ENCODE measurements at regions not wholly inside any gene's neighbourhood (a gene's known extent, or its start where the extent isn't known, plus 50 kb on each side); places are given as distances from the start of the nearest gene placed in this dataset.
A peak's percentile ranks its signal among the peaks of the same experiment; 100 is the strongest.

- H3K9ac ChIP-seq (ENCODE audit: low read depth, low read length, poor library complexity, severe bottlenecking) = no peak overlapping the region
- H3K9me3 ChIP-seq (ENCODE audit: insufficient read depth, low read depth, low read length) = no peaks in the 10 kb centered on the region
- TF ChIP-seq EZH2phosphoT487 (IDR thresholded peaks at IDR 0.05; ENCODE audit: borderline replicate concordance) (no peak), CTCF (conservative IDR thresholded peaks at IDR 0.05; ENCODE audit: low read length) (no peak)
- H3K79me2 ChIP-seq (ENCODE audit: insufficient read depth, low read length) = no peaks in the 10 kb centered on the region
- H3K4me3 ChIP-seq (ENCODE audit: low read length, poor library complexity, severe bottlenecking) = no peak overlapping the region
- no peak overlapping the region for H2AFZ ChIP-seq (ENCODE audit: low read length)
- no peaks in the 10 kb centered on the region for H3K27me3 ChIP-seq (ENCODE audit: insufficient read depth, low read length, poor library complexity, severe bottlenecking)
- H3K4me1 ChIP-seq (ENCODE audit: insufficient read depth, low read length, poor library complexity, severe bottlenecking) = no peaks in the 10 kb centered on the region
- no peaks in the 10 kb centered on the region for H3K9me2 ChIP-seq (replicated peaks; ENCODE audit: low read depth, low read length)
- H3F3A ChIP-seq (ENCODE audit: low read depth) = no peaks in the 10 kb centered on the region
- no peak overlapping the region for H3K4me2 ChIP-seq (ENCODE audit: low read depth, low read length, poor library complexity, severe bottlenecking)
- H3K36me3 ChIP-seq (ENCODE audit: insufficient read depth, low read length) = no peaks in the 10 kb centered on the region
- no peaks in the 10 kb centered on the region for H4K20me1 ChIP-seq (ENCODE audit: insufficient read depth, low read length, poor library complexity, severe bottlenecking)
Observed at GRCh38 chr10:108208038-108208437, 1043.5 kb upstream of the SORCS1 start.

- Histone ChIP-seq H4K20me1 (ENCODE audit: insufficient read depth, low read length, poor library complexity, severe bottlenecking) (no peaks in the 10 kb centered on the region), H3K9me2 (replicated peaks; ENCODE audit: low read depth, low read length) (no peaks in the 10 kb centered on the region), H3K79me2 (ENCODE audit: insufficient read depth, low read length) (no peaks in the 10 kb centered on the region), H3K4me3 (ENCODE audit: low read length, poor library complexity, severe bottlenecking) (no peak overlapping the region), H3K9me3 (ENCODE audit: insufficient read depth, low read depth, low read length) (no peaks in the 10 kb centered on the region), H3K9ac (ENCODE audit: low read depth, low read length, poor library complexity, severe bottlenecking) (no peak overlapping the region), H2AFZ (ENCODE audit: low read length) (no peak overlapping the region), H3F3A (ENCODE audit: low read depth) (no peaks in the 10 kb centered on the region), H3K4me1 (ENCODE audit: insufficient read depth, low read length, poor library complexity, severe bottlenecking) (no peaks in the 10 kb centered on the region), H3K27me3 (ENCODE audit: insufficient read depth, low read length, poor library complexity, severe bottlenecking) (no peaks in the 10 kb centered on the region), H3K4me2 (ENCODE audit: low read depth, low read length, poor library complexity, severe bottlenecking) (no peak overlapping the region), H3K36me3 (ENCODE audit: insufficient read depth, low read length) (no peaks in the 10 kb centered on the region)
- TF ChIP-seq EZH2phosphoT487 (IDR thresholded peaks at IDR 0.05; ENCODE audit: borderline replicate concordance) = no peak
- peak; percentile 71 for TF ChIP-seq CTCF (conservative IDR thresholded peaks at IDR 0.05; ENCODE audit: low read length)
Observed at GRCh38 chr10:108204528-108205305, 1040.2 kb upstream of the SORCS1 start.

GRCh38 chr10:108203905-108204527 lies 1039.5 kb upstream of the SORCS1 start:
- Histone ChIP-seq H3F3A (ENCODE audit: low read depth) (no peaks in the 10 kb centered on the region), H3K4me3 (ENCODE audit: low read length, poor library complexity, severe bottlenecking) (no peak overlapping the region), H3K4me2 (ENCODE audit: low read depth, low read length, poor library complexity, severe bottlenecking) (no peak overlapping the region), H3K36me3 (ENCODE audit: insufficient read depth, low read length) (no peaks in the 10 kb centered on the region), H3K4me1 (ENCODE audit: insufficient read depth, low read length, poor library complexity, severe bottlenecking) (no peaks in the 10 kb centered on the region), H3K9me3 (ENCODE audit: insufficient read depth, low read depth, low read length) (no peaks in the 10 kb centered on the region), H3K9ac (ENCODE audit: low read depth, low read length, poor library complexity, severe bottlenecking) (no peak overlapping the region), H3K79me2 (ENCODE audit: insufficient read depth, low read length) (no peaks in the 10 kb centered on the region), H3K27me3 (ENCODE audit: insufficient read depth, low read length, poor library complexity, severe bottlenecking) (no peaks in the 10 kb centered on the region), H4K20me1 (ENCODE audit: insufficient read depth, low read length, poor library complexity, severe bottlenecking) (no peaks in the 10 kb centered on the region), H3K9me2 (replicated peaks; ENCODE audit: low read depth, low read length) (no peaks in the 10 kb centered on the region), H2AFZ (ENCODE audit: low read length) (no peak overlapping the region)
- no peak for TF ChIP-seq CTCF (conservative IDR thresholded peaks at IDR 0.05; ENCODE audit: low read length)
- no peak for TF ChIP-seq EZH2phosphoT487 (IDR thresholded peaks at IDR 0.05; ENCODE audit: borderline replicate concordance)

Measured in Loucy (cell line).